Neural progenitor cell (in vitro differentiated cells): ENCODE measurements at regions not wholly inside any gene's neighbourhood (a gene's known extent, or its start where the extent isn't known, plus 50 kb on each side); places are given as distances from the start of the nearest gene placed in this dataset.

Experiments used
- EZH2 ChIP-seq: fragments of 200-600 bp; sonication (generic); IDR thresholded peaks from 2 replicates; pipeline ENCODE4 v1.6.1; 2017; ENCODE audit warnings: antibody characterized with exemption, mild to moderate bottlenecking, moderate library complexity
- EZH2phosphoT487 ChIP-seq: fragments of 200-600 bp; sonication (generic); IDR thresholded peaks from 2 replicates; pipeline ENCODE4 v1.6.1; 2017; ENCODE audit warnings: antibody characterized with exemption
- TF ChIP-seq, protein P1 (sequence below): fragments of 200-600 bp; sonication (generic); IDR thresholded peaks from 2 replicates; pipeline ENCODE4 v1.5.1; 2017; ENCODE audit warnings: antibody characterized with exemption, mild to moderate bottlenecking

DNA sequence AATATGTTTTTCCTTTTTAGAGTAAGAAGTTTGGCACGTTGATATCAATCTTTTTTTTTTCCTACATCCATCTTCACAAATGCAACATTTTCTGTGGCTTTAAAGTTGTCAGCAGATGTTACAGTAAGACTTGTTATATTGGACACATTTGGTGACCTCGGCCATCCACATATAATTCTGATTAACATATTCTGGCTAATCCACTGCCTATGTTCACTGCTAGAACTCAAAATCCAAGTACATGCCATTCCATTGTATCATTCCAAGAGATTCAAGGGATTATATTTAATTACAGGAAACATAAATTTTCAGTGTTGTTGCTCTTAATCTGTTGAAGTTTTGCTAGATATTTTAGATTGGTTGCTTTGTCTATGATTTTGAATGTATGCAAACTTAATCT, 367.6 kb downstream of the TENT5A start:
- TF ChIP-seq, protein P1, sequence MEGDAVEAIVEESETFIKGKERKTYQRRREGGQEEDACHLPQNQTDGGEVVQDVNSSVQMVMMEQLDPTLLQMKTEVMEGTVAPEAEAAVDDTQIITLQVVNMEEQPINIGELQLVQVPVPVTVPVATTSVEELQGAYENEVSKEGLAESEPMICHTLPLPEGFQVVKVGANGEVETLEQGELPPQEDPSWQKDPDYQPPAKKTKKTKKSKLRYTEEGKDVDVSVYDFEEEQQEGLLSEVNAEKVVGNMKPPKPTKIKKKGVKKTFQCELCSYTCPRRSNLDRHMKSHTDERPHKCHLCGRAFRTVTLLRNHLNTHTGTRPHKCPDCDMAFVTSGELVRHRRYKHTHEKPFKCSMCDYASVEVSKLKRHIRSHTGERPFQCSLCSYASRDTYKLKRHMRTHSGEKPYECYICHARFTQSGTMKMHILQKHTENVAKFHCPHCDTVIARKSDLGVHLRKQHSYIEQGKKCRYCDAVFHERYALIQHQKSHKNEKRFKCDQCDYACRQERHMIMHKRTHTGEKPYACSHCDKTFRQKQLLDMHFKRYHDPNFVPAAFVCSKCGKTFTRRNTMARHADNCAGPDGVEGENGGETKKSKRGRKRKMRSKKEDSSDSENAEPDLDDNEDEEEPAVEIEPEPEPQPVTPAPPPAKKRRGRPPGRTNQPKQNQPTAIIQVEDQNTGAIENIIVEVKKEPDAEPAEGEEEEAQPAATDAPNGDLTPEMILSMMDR: no peak
- no peak for TF ChIP-seq EZH2
- TF ChIP-seq EZH2phosphoT487: no peak
